SW 1271 (cell line): ENCODE measurements at regions not wholly inside any gene's neighbourhood (a gene's known extent, or its start where the extent isn't known, plus 50 kb on each side); places are given as distances from the start of the nearest gene placed in this dataset.

ENCODE experiments used
- DNase-seq, 2 experiments: peaks; one replicate each; lab custom pipeline; 2025; lab: John Stamatoyannopoulos, UW

GRCh38 chr14:38310420-38310995, 54.6 kb upstream of the CLEC14A start:
- no peak for DNase-seq

GRCh38 chr14:38309522-38310277, 53.8 kb upstream of the CLEC14A start:
- no peak for DNase-seq
